GM10248 (cell line): ENCODE measurements at regions not wholly inside any gene's neighbourhood (a gene's known extent, or its start where the extent isn't known, plus 50 kb on each side); places are given as distances from the start of the nearest gene placed in this dataset.

Experiments used
- CTCF ChIA-PET: fragments of 300-600 bp; sonication (Branson Sonifier 250); formaldehyde crosslinking; extraction: SDS; loops from one replicate; lab custom pipeline; 2021; ENCODE audit warnings: antibody characterized with exemption; lab: Yijun Ruan, JAX
- POLR2A ChIA-PET: fragments of 350-650 bp; sonication (Branson Sonifier 250); formaldehyde crosslinking; extraction: SDS; loops from one replicate; lab custom pipeline; 2020; ENCODE audit warnings: antibody characterized with exemption; lab: Yijun Ruan, JAX
- DNase-seq: peaks from one replicate; pipeline ENCODE4 v3.0.0; 2012; ENCODE audit errors: extremely low spot score
- CTCF ChIP-seq: IDR thresholded peaks from 2 replicates; pipeline ENCODE4 v1.5.1; 2012; ENCODE audit warnings: mild to moderate bottlenecking, low read depth; ENCODE audit errors: extremely low read depth, missing control alignments, control extremely low read depth

- CTCF ChIA-PET = no interaction called here
- no peak for DNase-seq
- POLR2A ChIA-PET = no interaction called here
- TF ChIP-seq CTCF = no peak
Observed at GRCh38 chr18:30134020-30134419, 908.5 kb downstream of the DSC3 start.

GRCh38 chr18:30132959-30133358 lies 909.6 kb downstream of the DSC3 start:
- CTCF ChIA-PET = no interaction called here
- POLR2A ChIA-PET = no interaction called here
- no peak for DNase-seq
- no peak for TF ChIP-seq CTCF

- no peak for DNase-seq
- ChIA-PET CTCF (no interaction called here), POLR2A (no interaction called here)
- TF ChIP-seq CTCF = no peak
Observed at GRCh38 chr18:30121397-30121796, 921.1 kb downstream of the DSC3 start.

GRCh38 chr18:30113454-30113853 lies 929.1 kb downstream of the DSC3 start:
- ChIA-PET CTCF (interaction anchor here (0.6 to 0.7 kb wide), 2 partner anchors 10 to 37 kb away, joined by 3 read pairs; no protein-coding TSS in a partner anchor), POLR2A (no interaction called here)
- no peak for TF ChIP-seq CTCF
- no peak for DNase-seq

GRCh38 chr18:30106356-30106755 lies 936.2 kb downstream of the DSC3 start:
- POLR2A ChIA-PET = no interaction called here
- CTCF ChIA-PET = no interaction called here
- DNase-seq = no peak
- TF ChIP-seq CTCF = no peak

GRCh38 chr18:30103881-30104280 lies 938.7 kb downstream of the DSC3 start:
- ChIA-PET CTCF (interaction anchor here (1.2 kb wide), 1 partner anchor 10 kb away, joined by 3 read pairs; no protein-coding TSS in a partner anchor), POLR2A (no interaction called here)
- no peak for TF ChIP-seq CTCF
- no peak for DNase-seq
